Transverse colon (tissue), 4 donors: ENCODE measurements at regions not wholly inside any gene's neighbourhood (a gene's known extent, or its start where the extent isn't known, plus 50 kb on each side); places are given as distances from the start of the nearest gene placed in this dataset.

Source experiments
- DNase-seq: peaks from one replicate; pipeline ENCODE4 v3.0.0-alpha.2; 2019
- H3K27ac ChIP-seq, 4 donors: fragments of 200-600 bp; sonication (generic); 2 replicates each; pipeline ENCODE4 v1.5.1; 2016 to 2018; ENCODE audit warnings: inconsistent platforms in 4 of 4
- H3K27me3 ChIP-seq: fragments of 200-600 bp; sonication (generic); 2 replicates; pipeline ENCODE4 v1.5.1; 2017; ENCODE audit warnings: inconsistent platforms
- H3K36me3 ChIP-seq, 4 donors: fragments of 200-600 bp; sonication (generic); 2 replicates each; pipeline ENCODE4 v1.5.1; 2017 to 2019; ENCODE audit warnings: inconsistent platforms in 4 of 4
- H3K4me1 ChIP-seq, 4 donors: fragments of 200-600 bp; sonication (generic); 2 replicates each; pipeline ENCODE4 v1.5.1; 2017 to 2020; ENCODE audit warnings: inconsistent platforms in 4 of 4
- H3K4me3 ChIP-seq, 4 donors: fragments of 200-600 bp; sonication (generic); 1 replicate in 1 of 4; 2 replicates in 3 of 4; pipeline versions ENCODE4 v1.5.1 to v1.6.1; 2017 to 2019; ENCODE audit warnings: inconsistent platforms in 4 of 4
- H3K9me3 ChIP-seq, 2 donors: fragments of 200-600 bp; sonication (generic); 2 replicates each; pipeline ENCODE4 v1.5.1; 2017 to 2019; ENCODE audit warnings: inconsistent platforms in 2 of 2
- EP300 ChIP-seq: sonication (generic); formaldehyde crosslinking; IDR thresholded peaks from one replicate; pipeline ENCODE4 v1.6.1; 2017; ENCODE audit warnings: antibody characterized with exemption, low read depth
- POLR2A ChIP-seq: fragments of 450-650 bp; IDR thresholded peaks from one replicate; pipeline ENCODE4 v1.6.1; 2016; ENCODE audit warnings: antibody characterized with exemption, mild to moderate bottlenecking, moderate library complexity
- POLR2AphosphoS5 ChIP-seq, 3 donors: sonication (generic); formaldehyde crosslinking; IDR thresholded peaks; one replicate each; pipeline ENCODE4 v1.6.1; 2016; ENCODE audit warnings: antibody characterized with exemption in 3 of 3
- WGBS, 2 donors: methylation state at CpG; one replicate each; pipeline ENCODE4 v1.1.5; 2018; ENCODE audit warnings: low coverage in 1 of 2; 5-methylcytosine and 5-hydroxymethylcytosine counted together
- in situ Hi-C, 4 donors: fragments of 200-750 bp; cut with MboI; loops; one replicate each; pipeline versions ENCODE4 v1.15.0 to v1.15.1; 2017; ENCODE audit warnings: low sequenced_read_pairs in 3 of 4, low pct_ligation_motif_present in 1 of 4, low pct_unique_long_range_greater_than_20kb in 1 of 4
- intact Hi-C: fragments of 100-400 bp; cut with DNase I; formaldehyde crosslinking; loops from one replicate; pipeline ENCODE4 v1.15.1; 2023; ENCODE audit warnings: low total_unique reads
- TF ChIP-seq, protein P1 (sequence below), 5 experiments: fragments of 200-600 bp in 3 of 5; fragments of 450-650 bp in 2 of 5; sonication (generic) in 3 of 5; IDR thresholded peaks; 1 replicate in 2 of 5; 2 replicates in 3 of 5; pipeline ENCODE4 v1.5.1; 2016 to 2017; ENCODE audit warnings: antibody characterized with exemption in 5 of 5, inconsistent platforms in 3 of 5, mild to moderate bottlenecking in 2 of 5, moderate library complexity in 1 of 5

DNA sequence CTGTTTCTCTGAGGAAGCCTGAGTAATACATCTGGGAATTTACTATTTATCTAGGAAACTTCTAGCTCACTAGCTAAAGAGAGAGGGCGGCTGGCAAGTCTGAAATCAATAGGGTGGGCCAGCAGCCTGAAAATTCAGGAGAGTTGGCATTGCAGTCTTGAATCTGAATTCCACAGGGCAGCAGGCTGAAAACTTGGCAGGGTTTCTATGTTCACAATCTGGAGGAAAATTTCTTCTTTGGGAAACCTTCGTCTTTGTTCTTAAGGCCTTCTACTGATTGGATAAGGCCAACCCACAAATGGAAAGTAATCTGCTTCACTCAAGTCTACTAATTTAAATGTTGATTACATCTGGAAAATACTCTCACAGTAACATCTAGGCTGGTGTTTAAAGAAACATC is 101.0 kb upstream of the COG2 start:
- 86 to 88% methylated on average over 1 to 2 of the region's 2 CpGs for WGBS, 2 donors
- intact Hi-C loops, result no loop called here

DNA sequence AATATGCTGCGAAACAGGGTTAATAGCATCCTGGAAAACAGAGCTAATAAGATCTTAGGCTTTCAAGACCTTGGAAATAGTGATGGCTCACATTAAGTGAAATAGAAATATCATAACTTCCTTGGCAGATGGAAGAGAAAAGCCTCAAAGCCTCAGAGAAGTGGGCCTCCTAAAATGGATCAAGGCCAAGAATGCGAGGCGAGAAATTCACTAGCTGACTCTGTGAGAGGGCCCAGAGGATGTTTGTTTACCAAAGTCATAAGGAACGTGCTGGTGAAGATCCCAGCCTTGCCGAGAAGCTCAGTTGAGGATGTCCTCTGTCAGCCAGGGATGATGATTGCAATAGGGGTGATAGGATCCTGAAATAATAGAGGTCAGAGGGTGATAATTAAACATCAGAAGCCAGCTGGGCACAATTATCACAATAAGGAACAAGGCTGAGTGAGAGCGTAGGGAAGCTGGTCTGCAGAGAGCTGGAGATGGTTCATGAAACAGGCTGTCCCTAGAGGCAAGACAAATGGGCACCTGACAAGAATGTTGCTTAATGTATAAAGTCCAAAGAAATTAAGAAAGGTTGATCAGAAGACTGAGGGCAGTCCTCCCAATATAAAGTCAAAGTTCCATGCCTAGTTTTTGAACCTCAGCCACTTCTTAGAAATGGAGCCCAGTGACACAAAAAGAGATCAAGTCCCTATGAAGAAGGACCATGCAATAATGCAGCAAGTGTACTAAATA is 101.7 kb upstream of the COG2 start:
- no peak for TF ChIP-seq EP300
- TF ChIP-seq POLR2A, result no peak
- TF ChIP-seq POLR2AphosphoS5 (IDR thresholded peaks at IDR 0.05), result no peak
- TF ChIP-seq, protein P1, sequence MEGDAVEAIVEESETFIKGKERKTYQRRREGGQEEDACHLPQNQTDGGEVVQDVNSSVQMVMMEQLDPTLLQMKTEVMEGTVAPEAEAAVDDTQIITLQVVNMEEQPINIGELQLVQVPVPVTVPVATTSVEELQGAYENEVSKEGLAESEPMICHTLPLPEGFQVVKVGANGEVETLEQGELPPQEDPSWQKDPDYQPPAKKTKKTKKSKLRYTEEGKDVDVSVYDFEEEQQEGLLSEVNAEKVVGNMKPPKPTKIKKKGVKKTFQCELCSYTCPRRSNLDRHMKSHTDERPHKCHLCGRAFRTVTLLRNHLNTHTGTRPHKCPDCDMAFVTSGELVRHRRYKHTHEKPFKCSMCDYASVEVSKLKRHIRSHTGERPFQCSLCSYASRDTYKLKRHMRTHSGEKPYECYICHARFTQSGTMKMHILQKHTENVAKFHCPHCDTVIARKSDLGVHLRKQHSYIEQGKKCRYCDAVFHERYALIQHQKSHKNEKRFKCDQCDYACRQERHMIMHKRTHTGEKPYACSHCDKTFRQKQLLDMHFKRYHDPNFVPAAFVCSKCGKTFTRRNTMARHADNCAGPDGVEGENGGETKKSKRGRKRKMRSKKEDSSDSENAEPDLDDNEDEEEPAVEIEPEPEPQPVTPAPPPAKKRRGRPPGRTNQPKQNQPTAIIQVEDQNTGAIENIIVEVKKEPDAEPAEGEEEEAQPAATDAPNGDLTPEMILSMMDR (IDR thresholded peaks at IDR 0.05), result no peak
- WGBS, 2 donors, result 61 to 72% methylated on average over 6 of the region's 6 CpGs
- intact Hi-C loops (no loop called here), in situ Hi-C loops (no loop called here)
- Histone ChIP-seq H3K4me3 (no peak overlapping the region), H3K27me3 (no peaks in the 10 kb centered on the region), H3K9me3 (no peaks in the 10 kb centered on the region), H3K36me3 (no peaks in the 10 kb centered on the region), H3K4me1 (no peaks in the 10 kb centered on the region), H3K27ac (no peak overlapping the region)
- no peak for DNase-seq

More for the DNA sequence above, 101.0 kb upstream of the COG2 start:
- in situ Hi-C loops, result no loop called here
- Histone ChIP-seq H3K27me3 (no peaks in the 10 kb centered on the region), H3K4me3 (no peak overlapping the region), H3K36me3 (no peaks in the 10 kb centered on the region), H3K27ac (no peak overlapping the region), H3K9me3 (no peaks in the 10 kb centered on the region), H3K4me1 (no peaks in the 10 kb centered on the region)
- TF ChIP-seq POLR2A, result no peak
- DNase-seq, result no peak

DNA sequence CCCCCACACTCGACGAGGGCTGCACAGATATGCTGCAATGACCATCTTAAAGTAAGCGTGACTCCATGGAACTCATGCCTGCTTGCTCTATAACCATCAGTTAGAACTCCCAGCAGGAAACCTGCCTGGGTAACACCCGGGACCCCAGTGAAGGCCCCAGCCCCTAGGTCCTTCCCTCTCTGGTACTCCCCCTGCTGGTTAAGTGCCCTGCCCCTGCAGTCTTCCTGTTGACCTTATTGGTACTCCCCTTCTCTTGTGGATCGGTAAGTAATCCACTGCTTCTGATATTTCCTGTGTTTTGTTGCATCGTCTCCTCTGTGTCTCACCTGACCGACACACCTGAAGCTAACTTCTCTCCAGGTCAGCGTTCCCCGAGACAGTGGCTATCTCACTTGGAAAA is 104.8 kb upstream of the COG2 start:
- Histone ChIP-seq H3K36me3 (no peaks in the 10 kb centered on the region), H3K27ac (no peak overlapping the region), H3K4me1 (no peaks in the 10 kb centered on the region), H3K4me3 (no peak overlapping the region), H3K9me3 (peaks cover 7 to 12% of the 10 kb centered on the region in 2 donors), H3K27me3 (no peaks in the 10 kb centered on the region)
- in situ Hi-C loops, result no loop called here
- intact Hi-C loops, result no loop called here
- TF ChIP-seq POLR2AphosphoS5 (IDR thresholded peaks at IDR 0.05) (no peak), EP300 (no peak), POLR2A (no peak)
- TF ChIP-seq, protein P1 (IDR thresholded peaks at IDR 0.05), result no peak
- no peak for DNase-seq
- 80% methylated on average over 9 of the region's 9 CpGs; no CpG with 5 or more reads in 1 of the 2 donors for WGBS, 2 donors

DNA sequence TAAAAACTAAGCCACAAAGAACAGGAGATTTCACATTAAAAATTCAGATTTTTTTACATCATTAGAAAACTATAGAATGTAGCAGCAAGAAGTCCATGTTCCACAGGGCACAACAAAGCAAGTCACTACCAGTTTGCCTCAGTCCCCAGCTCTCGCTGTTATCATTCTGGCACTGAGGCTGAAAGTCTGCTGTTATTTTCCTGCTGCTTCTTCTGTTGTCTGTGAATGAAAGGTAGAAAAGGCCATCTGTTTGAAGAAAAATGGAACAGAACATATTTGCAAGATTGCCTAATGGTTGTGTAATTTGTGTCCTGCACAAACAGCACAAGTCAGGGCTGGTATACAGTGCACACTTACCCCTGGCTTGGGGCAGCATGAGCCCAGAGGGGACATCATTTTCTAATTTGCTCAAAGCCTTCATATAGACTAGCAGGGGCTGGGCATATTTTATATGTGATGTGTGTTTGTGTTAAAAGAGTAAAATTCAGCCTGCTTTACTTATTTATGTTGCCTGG is 105.6 kb upstream of the COG2 start:
- DNase-seq, result no peak
- Histone ChIP-seq H3K9me3 (peaks cover 7 to 12% of the 10 kb centered on the region in 2 donors), H3K4me3 (no peak overlapping the region), H3K36me3 (no peaks in the 10 kb centered on the region), H3K27me3 (no peaks in the 10 kb centered on the region), H3K4me1 (no peaks in the 10 kb centered on the region), H3K27ac (no peak overlapping the region)
- in situ Hi-C loops, result no loop called here
- intact Hi-C loops, result no loop called here
- WGBS, 2 donors, result 88 to 100% methylated on average over 1 of the region's 1 CpG
- TF ChIP-seq EP300 (no peak), POLR2A (no peak), POLR2AphosphoS5 (IDR thresholded peaks at IDR 0.05) (no peak)
- TF ChIP-seq, protein P1 (IDR thresholded peaks at IDR 0.05), result no peak
